Bronchial epithelial cell (primary cell): ENCODE measurements at regions not wholly inside any gene's neighbourhood (a gene's known extent, or its start where the extent isn't known, plus 50 kb on each side); places are given as distances from the start of the nearest gene placed in this dataset.
A peak's percentile ranks its signal among the peaks of the same experiment; 100 is the strongest.

Source experiments
- DNase-seq: peaks from one replicate; pipeline ENCODE4 v3.0.0-alpha.2; 2010; ENCODE audit warnings: low read depth
- FAIRE-seq: peaks from 2 replicates; lab custom pipeline; 2011; peaks lifted over from hg19 to GRCh38; lab: Jason Lieb, UNC
- H3K27me3 ChIP-seq: 2 replicates; pipeline ENCODE4 v1.5.1; 2011; ENCODE audit warnings: low read length; ENCODE audit not compliant: control insufficient read depth, insufficient read depth
- H3K36me3 ChIP-seq: 2 replicates; pipeline ENCODE4 v1.5.1; 2011; ENCODE audit warnings: low read length; ENCODE audit not compliant: control insufficient read depth, insufficient read depth
- H3K4me3 ChIP-seq: 2 replicates; pipeline ENCODE4 v1.5.1; 2011; ENCODE audit warnings: mild to moderate bottlenecking, low read depth, low read length, control low read depth
- CTCF ChIP-seq: IDR thresholded peaks from 2 replicates; pipeline ENCODE4 v1.5.1; 2011; ENCODE audit warnings: mild to moderate bottlenecking, moderate library complexity, low read length, control low read depth, inconsistent platforms; ENCODE audit not compliant: insufficient read depth, severe bottlenecking

- no peaks in the 10 kb centered on the region for H3K36me3 ChIP-seq
- H3K4me3 ChIP-seq = no peak overlapping the region
- H3K27me3 ChIP-seq = no peaks in the 10 kb centered on the region
- no peak for TF ChIP-seq CTCF
- DNase-seq (no peak), FAIRE-seq (no peak)
Measured at GRCh38 chr2:129902731-129903585, 76.5 kb upstream of the RAB6C start.

GRCh38 chr2:129903586-129904425 is 75.7 kb upstream of the RAB6C start:
- Histone ChIP-seq H3K4me3 (no peak overlapping the region), H3K27me3 (no peaks in the 10 kb centered on the region), H3K36me3 (no peaks in the 10 kb centered on the region)
- TF ChIP-seq CTCF = no peak
- DNase-seq (no peak), FAIRE-seq (no peak)

- TF ChIP-seq CTCF = no peak
- Histone ChIP-seq H3K4me3 (no peak overlapping the region), H3K27me3 (no peaks in the 10 kb centered on the region), H3K36me3 (no peaks in the 10 kb centered on the region)
- DNase-seq (no peak), FAIRE-seq (no peak)
Measured at GRCh38 chr2:129904532-129905446, 74.7 kb upstream of the RAB6C start.

GRCh38 chr2:129905664-129906081 is 73.8 kb upstream of the RAB6C start:
- H3K27me3 ChIP-seq = no peaks in the 10 kb centered on the region
- FAIRE-seq (peak; percentile 70), DNase-seq (no peak)
- H3K36me3 ChIP-seq = no peaks in the 10 kb centered on the region
- TF ChIP-seq CTCF = no peak
- no peak overlapping the region for H3K4me3 ChIP-seq

- no peak for FAIRE-seq
Measured at GRCh38 chr2:129906139-129906860, 73.2 kb upstream of the RAB6C start.

More at GRCh38 chr2:129906139-129906860, 73.2 kb upstream of the RAB6C start:
- DNase-seq = no peak
- H3K27me3 ChIP-seq = no peaks in the 10 kb centered on the region
- no peaks in the 10 kb centered on the region for H3K36me3 ChIP-seq
- H3K4me3 ChIP-seq = no peak overlapping the region
- TF ChIP-seq CTCF = no peak
